ENCODE measurements at regions not wholly inside any gene's neighbourhood (a gene's known extent, or its start where the extent isn't known, plus 50 kb on each side); places are given as distances from the start of the nearest gene placed in this dataset.

DNA sequence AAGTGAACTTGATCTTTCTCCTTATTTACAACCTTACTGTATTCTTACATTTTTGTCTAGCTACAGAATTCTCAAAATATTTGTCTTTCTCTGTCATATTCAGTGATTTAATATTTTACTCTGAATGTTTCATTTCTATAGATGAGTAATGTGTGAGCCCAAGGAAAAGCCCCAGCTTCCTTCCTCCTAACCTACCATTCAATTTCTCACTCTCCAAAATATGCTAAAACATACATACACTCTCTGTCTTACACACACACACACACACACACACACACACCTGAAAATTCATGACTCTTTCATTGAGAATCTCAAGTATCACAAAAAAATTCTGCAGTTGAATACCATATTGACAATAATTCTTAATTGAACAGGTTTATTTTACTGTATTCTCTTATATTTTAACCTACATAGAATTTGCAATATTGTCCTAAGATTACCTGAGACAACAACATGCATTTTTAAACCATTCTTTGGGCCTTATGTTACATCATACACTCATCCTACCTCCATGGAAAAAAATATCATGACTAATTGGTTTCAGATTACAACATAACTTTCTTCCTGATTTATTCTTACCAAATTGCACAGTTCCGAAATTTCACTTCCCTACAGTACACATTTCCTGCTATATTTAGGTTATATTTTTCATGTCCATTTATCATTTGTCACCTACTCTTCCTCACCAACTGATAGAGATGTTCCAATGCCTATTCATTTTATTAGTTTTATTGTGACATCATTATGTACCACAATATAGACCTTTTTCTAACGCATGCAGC lies 1965.6 kb upstream of the PCDH20 start:
- Histone ChIP-seq H3K23ac (ENCODE audit: low read depth, low read length) (no peak overlapping the region), H3K27me3 (ENCODE audit: control insufficient read depth, insufficient read depth, low read length) (no peaks in the 10 kb centered on the region), H3K27ac (ENCODE audit: insufficient read depth, low read length) (no peak overlapping the region), H4K8ac (ENCODE audit: low read depth in 2 of 2, low read length in 2 of 2) (no peak overlapping the region), H4K5ac (ENCODE audit: low read depth, low read length) (no peak overlapping the region), H2BK120ac (ENCODE audit: low read depth, low read length) (no peak overlapping the region), H3K56ac (ENCODE audit: extremely low read depth, insufficient read depth, low read length) (no peak overlapping the region), H4K20me1 (ENCODE audit: insufficient read depth, low read length) (no peaks in the 10 kb centered on the region), H2AK9ac (replicated peaks; ENCODE audit: low read depth, low read length, poor library complexity) (no peak overlapping the region), H2BK15ac (ENCODE audit: low read depth, low read length) (no peak overlapping the region), H3K4ac (ENCODE audit: low read depth, low read length) (no peak overlapping the region), H2BK20ac (ENCODE audit: low read depth, low read length) (no peak overlapping the region), H3K18ac (ENCODE audit: low read depth, low read length) (no peak overlapping the region), H3K9me3 (ENCODE audit: control insufficient read depth, insufficient read depth, low read length) (no peaks in the 10 kb centered on the region), H2AFZ (replicated peaks; ENCODE audit: low read length, poor library complexity) (no peak overlapping the region), H3K9ac (ENCODE audit: low read depth, low read length) (no peak overlapping the region), H3K14ac (replicated peaks; ENCODE audit: low read depth, low read length) (no peak overlapping the region), H3K79me1 (ENCODE audit: low read depth in 1 of 2, low read length in 2 of 2) (no peaks in the 10 kb centered on the region), H3K9me1 (ENCODE audit: insufficient read depth, low read length) (no peaks in the 10 kb centered on the region), H4K91ac (ENCODE audit: insufficient read depth, low read depth, low read length) (no peak overlapping the region), H2AK5ac (ENCODE audit: low read depth, low read length) (no peak overlapping the region), H3K4me3 (ENCODE audit: insufficient read depth, low read depth, low read length) (no peak overlapping the region), H3K36me3 (ENCODE audit: control insufficient read depth, insufficient read depth, low read length) (no peaks in the 10 kb centered on the region), H3K4me1 (ENCODE audit: control insufficient read depth, insufficient read depth, low read length) (no peaks in the 10 kb centered on the region), H2BK5ac (ENCODE audit: low read depth, low read length, poor library complexity, severe bottlenecking) (no peak overlapping the region), H3K4me2 (ENCODE audit: low read depth, low read length) (no peak overlapping the region)
- dilution Hi-C loops (cut with HindIII; ENCODE audit: low sequenced_read_pairs, unreplicated experiment) (no loop called here), in situ Hi-C loops (cut with MboI; ENCODE audit: low sequenced_read_pairs) (no loop called here), intact Hi-C loops (cut with micrococcal nuclease) (no loop called here)
- DNase-seq (peak; percentile 6), ATAC-seq (ENCODE audit: low read depth) (no peak)
- BruUV-seq (replicated peaks), result no TSS peak
- POLR2A ChIA-PET (ENCODE audit: unreplicated experiment), result no interaction called here
- no CpG with 5 or more reads among the region's 2 CpGs for WGBS, 2 experiments (ENCODE audit: extremely low coverage in 2 of 2, insufficient read length in 1 of 2)
- CTCF ChIA-PET, result no interaction called here
- no peak for TF ChIP-seq RFX5 (IDR thresholded peaks at IDR 0.05; ENCODE audit: low read depth, low read length)
- TF ChIP-seq CEBPB (IDR thresholded peaks at IDR 0.05; ENCODE audit: low read depth, low read length), result peak; percentile 60
